ENCODE measurements at regions not wholly inside any gene's neighbourhood (a gene's known extent, or its start where the extent isn't known, plus 50 kb on each side); places are given as distances from the start of the nearest gene placed in this dataset.

GRCh38 chr10:130554701-130555410 lies 418.7 kb downstream of the GLRX3 start:
- Histone ChIP-seq H2BK120ac (ENCODE audit: low read depth, low read length) (no peak overlapping the region), H3K36me3 (ENCODE audit: control insufficient read depth, insufficient read depth, low read length) (no peaks in the 10 kb centered on the region), H4K8ac (ENCODE audit: low read depth, low read length) (no peak overlapping the region), H2BK5ac (ENCODE audit: low read length) (no peak overlapping the region), H3K27ac (ENCODE audit: low read depth, low read length) (no peak overlapping the region), H3K79me2 (ENCODE audit: control insufficient read depth, insufficient read depth, low read length) (no peaks in the 10 kb centered on the region), H2BK15ac (replicated peaks; ENCODE audit: low read depth) (no peak overlapping the region), H3K18ac (ENCODE audit: low read length) (no peak overlapping the region), H3K4me1 (ENCODE audit: control insufficient read depth, low read depth, low read length) (no peaks in the 10 kb centered on the region), H3K9ac (ENCODE audit: low read length) (no peak overlapping the region), H3K79me1 (ENCODE audit: low read length) (no peaks in the 10 kb centered on the region), H3K4ac (ENCODE audit: low read depth, low read length) (no peak overlapping the region), H3K4me3 (ENCODE audit: low read length) (no peak overlapping the region), H4K5ac (ENCODE audit: low read length) (no peak overlapping the region), H3K4me2 (ENCODE audit: low read length) (no peak overlapping the region), H3K56ac (ENCODE audit: low read length) (no peak overlapping the region), H3K23ac (ENCODE audit: low read length) (no peak overlapping the region), H3K27me3 (ENCODE audit: insufficient read depth, low read length, poor library complexity) (no peaks in the 10 kb centered on the region), H2AK5ac (ENCODE audit: low read length) (no peak overlapping the region)
- no CpG with 5 or more reads among the region's 14 CpGs for WGBS (ENCODE audit: extremely low coverage, insufficient coverage, low lambda C conversion rate)
- DNase-seq, result no peak

- no peak overlapping the region for H2BK15ac ChIP-seq (replicated peaks; ENCODE audit: low read depth)
These were observed 419.2 kb downstream of the GLRX3 start for GRCh38 chr10:130555411-130555750.

GRCh38 chr10:130557181-130557845 lies 421.1 kb downstream of the GLRX3 start:
- Histone ChIP-seq H2AK5ac (ENCODE audit: low read length) (no peak overlapping the region), H3K36me3 (ENCODE audit: control insufficient read depth, insufficient read depth, low read length) (no peaks in the 10 kb centered on the region), H3K56ac (ENCODE audit: low read length) (no peak overlapping the region), H4K5ac (ENCODE audit: low read length) (no peak overlapping the region), H3K23ac (ENCODE audit: low read length) (no peak overlapping the region), H2BK120ac (ENCODE audit: low read depth, low read length) (no peak overlapping the region), H3K27me3 (ENCODE audit: insufficient read depth, low read length, poor library complexity) (no peaks in the 10 kb centered on the region), H3K27ac (ENCODE audit: low read depth, low read length) (no peak overlapping the region), H3K4me2 (ENCODE audit: low read length) (no peak overlapping the region), H2BK15ac (replicated peaks; ENCODE audit: low read depth) (no peak overlapping the region), H3K4me3 (ENCODE audit: low read length) (no peak overlapping the region), H3K4ac (ENCODE audit: low read depth, low read length) (no peak overlapping the region), H3K79me1 (ENCODE audit: low read length) (no peaks in the 10 kb centered on the region), H3K4me1 (ENCODE audit: control insufficient read depth, low read depth, low read length) (no peaks in the 10 kb centered on the region), H3K9ac (ENCODE audit: low read length) (no peak overlapping the region), H4K8ac (ENCODE audit: low read depth, low read length) (no peak overlapping the region), H2BK5ac (ENCODE audit: low read length) (no peak overlapping the region), H3K79me2 (ENCODE audit: control insufficient read depth, insufficient read depth, low read length) (no peaks in the 10 kb centered on the region), H3K18ac (ENCODE audit: low read length) (no peak overlapping the region)
- DNase-seq, result no peak
- WGBS (ENCODE audit: extremely low coverage, insufficient coverage, low lambda C conversion rate), result no CpG with 5 or more reads among the region's 8 CpGs

More at GRCh38 chr10:130555411-130555750, 419.2 kb downstream of the GLRX3 start:
- H3K4me2 ChIP-seq (ENCODE audit: low read length), result no peak overlapping the region
- H3K79me1 ChIP-seq (ENCODE audit: low read length), result no peaks in the 10 kb centered on the region
- no peak for DNase-seq
- no peak overlapping the region for H3K56ac ChIP-seq (ENCODE audit: low read length)
- H3K79me2 ChIP-seq (ENCODE audit: control insufficient read depth, insufficient read depth, low read length), result no peaks in the 10 kb centered on the region
- H4K5ac ChIP-seq (ENCODE audit: low read length), result no peak overlapping the region
- H3K36me3 ChIP-seq (ENCODE audit: control insufficient read depth, insufficient read depth, low read length), result no peaks in the 10 kb centered on the region
- no peaks in the 10 kb centered on the region for H3K4me1 ChIP-seq (ENCODE audit: control insufficient read depth, low read depth, low read length)
- H4K8ac ChIP-seq (ENCODE audit: low read depth, low read length), result no peak overlapping the region
- H3K4ac ChIP-seq (ENCODE audit: low read depth, low read length), result no peak overlapping the region
- no peak overlapping the region for H3K23ac ChIP-seq (ENCODE audit: low read length)
- H3K27me3 ChIP-seq (ENCODE audit: insufficient read depth, low read length, poor library complexity), result no peaks in the 10 kb centered on the region
- H3K4me3 ChIP-seq (ENCODE audit: low read length), result no peak overlapping the region
- no peak overlapping the region for H3K27ac ChIP-seq (ENCODE audit: low read depth, low read length)
- H3K18ac ChIP-seq (ENCODE audit: low read length), result no peak overlapping the region
- H2AK5ac ChIP-seq (ENCODE audit: low read length), result no peak overlapping the region
- H2BK5ac ChIP-seq (ENCODE audit: low read length), result no peak overlapping the region
- no peak overlapping the region for H2BK120ac ChIP-seq (ENCODE audit: low read depth, low read length)
- no peak overlapping the region for H3K9ac ChIP-seq (ENCODE audit: low read length)
- no CpG with 5 or more reads among the region's 7 CpGs for WGBS (ENCODE audit: extremely low coverage, insufficient coverage, low lambda C conversion rate)

GRCh38 chr10:130558746-130559546 lies 422.8 kb downstream of the GLRX3 start:
- H2BK15ac ChIP-seq (replicated peaks; ENCODE audit: low read depth), result no peak overlapping the region
- no peak overlapping the region for H3K4ac ChIP-seq (ENCODE audit: low read depth, low read length)
- H3K27me3 ChIP-seq (ENCODE audit: insufficient read depth, low read length, poor library complexity), result no peaks in the 10 kb centered on the region
- no peak overlapping the region for H2AK5ac ChIP-seq (ENCODE audit: low read length)
- H4K8ac ChIP-seq (ENCODE audit: low read depth, low read length), result no peak overlapping the region
- H3K23ac ChIP-seq (ENCODE audit: low read length), result no peak overlapping the region
- no peak overlapping the region for H4K5ac ChIP-seq (ENCODE audit: low read length)
- no peak overlapping the region for H3K9ac ChIP-seq (ENCODE audit: low read length)
- no peak overlapping the region for H3K4me2 ChIP-seq (ENCODE audit: low read length)
- H3K4me1 ChIP-seq (ENCODE audit: control insufficient read depth, low read depth, low read length), result no peaks in the 10 kb centered on the region
- no peak for DNase-seq
- H3K79me1 ChIP-seq (ENCODE audit: low read length), result no peaks in the 10 kb centered on the region
- H2BK5ac ChIP-seq (ENCODE audit: low read length), result no peak overlapping the region
- H3K36me3 ChIP-seq (ENCODE audit: control insufficient read depth, insufficient read depth, low read length), result no peaks in the 10 kb centered on the region
- H2BK120ac ChIP-seq (ENCODE audit: low read depth, low read length), result no peak overlapping the region
- H3K79me2 ChIP-seq (ENCODE audit: control insufficient read depth, insufficient read depth, low read length), result no peaks in the 10 kb centered on the region
- H3K4me3 ChIP-seq (ENCODE audit: low read length), result no peak overlapping the region
- no peak overlapping the region for H3K27ac ChIP-seq (ENCODE audit: low read depth, low read length)
- H3K18ac ChIP-seq (ENCODE audit: low read length), result no peak overlapping the region
- no CpG with 5 or more reads among the region's 11 CpGs for WGBS (ENCODE audit: extremely low coverage, insufficient coverage, low lambda C conversion rate)
- no peak overlapping the region for H3K56ac ChIP-seq (ENCODE audit: low read length)

GRCh38 chr10:130559547-130559880 lies 423.3 kb downstream of the GLRX3 start:
- no peak overlapping the region for H3K9ac ChIP-seq (ENCODE audit: low read length)
- no CpG with 5 or more reads among the region's 6 CpGs for WGBS (ENCODE audit: extremely low coverage, insufficient coverage, low lambda C conversion rate)

More at GRCh38 chr10:130559547-130559880, 423.3 kb downstream of the GLRX3 start:
- no peak overlapping the region for H3K4me3 ChIP-seq (ENCODE audit: low read length)
- no peak for DNase-seq
- H2BK15ac ChIP-seq (replicated peaks; ENCODE audit: low read depth), result no peak overlapping the region
- H3K27me3 ChIP-seq (ENCODE audit: insufficient read depth, low read length, poor library complexity), result no peaks in the 10 kb centered on the region
- no peak overlapping the region for H3K56ac ChIP-seq (ENCODE audit: low read length)
- no peak overlapping the region for H4K5ac ChIP-seq (ENCODE audit: low read length)
- no peak overlapping the region for H2BK5ac ChIP-seq (ENCODE audit: low read length)
- no peak overlapping the region for H2AK5ac ChIP-seq (ENCODE audit: low read length)
- H3K79me2 ChIP-seq (ENCODE audit: control insufficient read depth, insufficient read depth, low read length), result no peaks in the 10 kb centered on the region
- no peak overlapping the region for H3K23ac ChIP-seq (ENCODE audit: low read length)
- H3K27ac ChIP-seq (ENCODE audit: low read depth, low read length), result no peak overlapping the region
- H3K4ac ChIP-seq (ENCODE audit: low read depth, low read length), result no peak overlapping the region
- no peak overlapping the region for H3K4me2 ChIP-seq (ENCODE audit: low read length)
- H3K18ac ChIP-seq (ENCODE audit: low read length), result no peak overlapping the region
- no peaks in the 10 kb centered on the region for H3K4me1 ChIP-seq (ENCODE audit: control insufficient read depth, low read depth, low read length)
- no peaks in the 10 kb centered on the region for H3K79me1 ChIP-seq (ENCODE audit: low read length)
- no peak overlapping the region for H2BK120ac ChIP-seq (ENCODE audit: low read depth, low read length)
- no peak overlapping the region for H4K8ac ChIP-seq (ENCODE audit: low read depth, low read length)
- H3K36me3 ChIP-seq (ENCODE audit: control insufficient read depth, insufficient read depth, low read length), result no peaks in the 10 kb centered on the region

Measured in mesendoderm (in vitro differentiated cells).